Transverse colon (tissue), 4 donors: ENCODE measurements at regions not wholly inside any gene's neighbourhood (a gene's known extent, or its start where the extent isn't known, plus 50 kb on each side); places are given as distances from the start of the nearest gene placed in this dataset.

Source experiments
- DNase-seq: peaks from one replicate; pipeline ENCODE4 v3.0.0-alpha.2; 2019
- H3K27ac ChIP-seq, 4 donors: fragments of 200-600 bp; sonication (generic); 2 replicates each; pipeline ENCODE4 v1.5.1; 2016 to 2018; ENCODE audit warnings: inconsistent platforms in 4 of 4
- H3K27me3 ChIP-seq: fragments of 200-600 bp; sonication (generic); 2 replicates; pipeline ENCODE4 v1.5.1; 2017; ENCODE audit warnings: inconsistent platforms
- H3K36me3 ChIP-seq, 4 donors: fragments of 200-600 bp; sonication (generic); 2 replicates each; pipeline ENCODE4 v1.5.1; 2017 to 2019; ENCODE audit warnings: inconsistent platforms in 4 of 4
- H3K4me1 ChIP-seq, 4 donors: fragments of 200-600 bp; sonication (generic); 2 replicates each; pipeline ENCODE4 v1.5.1; 2017 to 2020; ENCODE audit warnings: inconsistent platforms in 4 of 4
- H3K4me3 ChIP-seq, 4 donors: fragments of 200-600 bp; sonication (generic); 1 replicate in 1 of 4; 2 replicates in 3 of 4; pipeline versions ENCODE4 v1.5.1 to v1.6.1; 2017 to 2019; ENCODE audit warnings: inconsistent platforms in 4 of 4
- H3K9me3 ChIP-seq, 2 donors: fragments of 200-600 bp; sonication (generic); 2 replicates each; pipeline ENCODE4 v1.5.1; 2017 to 2019; ENCODE audit warnings: inconsistent platforms in 2 of 2
- CTCF ChIP-seq, 5 experiments: fragments of 200-600 bp in 3 of 5; fragments of 450-650 bp in 2 of 5; sonication (generic) in 3 of 5; IDR thresholded peaks; 1 replicate in 2 of 5; 2 replicates in 3 of 5; pipeline ENCODE4 v1.5.1; 2016 to 2017; ENCODE audit warnings: antibody characterized with exemption in 5 of 5, inconsistent platforms in 3 of 5, mild to moderate bottlenecking in 2 of 5, moderate library complexity in 1 of 5
- EP300 ChIP-seq: sonication (generic); formaldehyde crosslinking; IDR thresholded peaks from one replicate; pipeline ENCODE4 v1.6.1; 2017; ENCODE audit warnings: antibody characterized with exemption, low read depth
- POLR2A ChIP-seq: fragments of 450-650 bp; IDR thresholded peaks from one replicate; pipeline ENCODE4 v1.6.1; 2016; ENCODE audit warnings: antibody characterized with exemption, mild to moderate bottlenecking, moderate library complexity
- POLR2AphosphoS5 ChIP-seq, 3 donors: sonication (generic); formaldehyde crosslinking; IDR thresholded peaks; one replicate each; pipeline ENCODE4 v1.6.1; 2016; ENCODE audit warnings: antibody characterized with exemption in 3 of 3
- WGBS, 2 donors: methylation state at CpG; one replicate each; pipeline ENCODE4 v1.1.5; 2018; ENCODE audit warnings: low coverage in 1 of 2; 5-methylcytosine and 5-hydroxymethylcytosine counted together
- in situ Hi-C, 4 donors: fragments of 200-750 bp; cut with MboI; loops; one replicate each; pipeline versions ENCODE4 v1.15.0 to v1.15.1; 2017; ENCODE audit warnings: low sequenced_read_pairs in 3 of 4, low pct_ligation_motif_present in 1 of 4, low pct_unique_long_range_greater_than_20kb in 1 of 4
- intact Hi-C: fragments of 100-400 bp; cut with DNase I; formaldehyde crosslinking; loops from one replicate; pipeline ENCODE4 v1.15.1; 2023; ENCODE audit warnings: low total_unique reads

GRCh38 chr4:84046551-84046950 is 452.5 kb downstream of the NKX6-1 start:
- Histone ChIP-seq H3K27me3 (no peaks in the 10 kb centered on the region), H3K27ac (no peak overlapping the region), H3K9me3 (no peaks in the 10 kb centered on the region), H3K4me1 (no peaks in the 10 kb centered on the region), H3K36me3 (no peaks in the 10 kb centered on the region), H3K4me3 (no peak overlapping the region)
- intact Hi-C loops, result no loop called here
- in situ Hi-C loops, result no loop called here
- TF ChIP-seq CTCF (IDR thresholded peaks at IDR 0.05), result no peak
- no peak for TF ChIP-seq POLR2AphosphoS5 (IDR thresholded peaks at IDR 0.05)
- TF ChIP-seq POLR2A, result no peak
- TF ChIP-seq EP300, result no peak
- DNase-seq, result no peak
- 51% methylated on average over 5 of the region's 5 CpGs for WGBS, 2 donors

- H3K27me3 ChIP-seq, result no peaks in the 10 kb centered on the region
- 59 to 61% methylated on average over 3 of the region's 3 CpGs for WGBS, 2 donors
Measured at GRCh38 chr4:84041426-84041825, 457.7 kb downstream of the NKX6-1 start.

DNA sequence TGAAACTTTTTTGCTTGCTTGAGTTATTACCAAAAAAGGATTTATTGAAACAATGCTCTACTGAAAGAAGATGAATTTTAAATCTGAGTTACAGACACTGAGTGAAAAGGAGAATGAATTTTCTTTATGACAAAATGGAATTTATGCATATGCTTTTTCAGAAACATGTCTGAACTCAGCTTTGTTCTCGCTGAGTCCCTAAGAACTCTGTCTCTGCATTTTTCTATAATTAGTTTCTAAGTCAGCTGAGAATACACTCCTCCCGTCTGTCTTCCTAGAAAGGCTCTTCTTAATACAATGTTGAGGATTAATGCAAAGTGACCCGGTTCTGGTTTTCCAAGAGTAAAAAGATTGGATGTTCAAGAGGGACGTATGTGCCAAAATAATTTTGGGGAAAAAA is 463.5 kb downstream of the NKX6-1 start:
- Histone ChIP-seq H3K36me3 (no peaks in the 10 kb centered on the region), H3K27me3 (no peaks in the 10 kb centered on the region), H3K4me1 (no peaks in the 10 kb centered on the region), H3K9me3 (no peaks in the 10 kb centered on the region), H3K4me3 (no peak overlapping the region), H3K27ac (no peak overlapping the region)
- in situ Hi-C loops, result no loop called here
- no peak for TF ChIP-seq CTCF (IDR thresholded peaks at IDR 0.05)
- TF ChIP-seq EP300, result no peak
- no peak for TF ChIP-seq POLR2AphosphoS5 (IDR thresholded peaks at IDR 0.05)
- no peak for TF ChIP-seq POLR2A
- intact Hi-C loops, result no loop called here
- 65 to 71% methylated on average over 4 of the region's 4 CpGs for WGBS, 2 donors
- DNase-seq, result no peak

More at GRCh38 chr4:84041426-84041825, 457.7 kb downstream of the NKX6-1 start:
- in situ Hi-C loops (no loop called here), intact Hi-C loops (no loop called here)
- H3K36me3 ChIP-seq, result no peaks in the 10 kb centered on the region
- no peak overlapping the region for H3K4me3 ChIP-seq
- no peak for TF ChIP-seq CTCF (IDR thresholded peaks at IDR 0.05)
- no peak for TF ChIP-seq POLR2AphosphoS5 (IDR thresholded peaks at IDR 0.05)
- TF ChIP-seq POLR2A, result no peak
- TF ChIP-seq EP300, result no peak
- H3K27ac ChIP-seq, result no peak overlapping the region
- no peaks in the 10 kb centered on the region for H3K9me3 ChIP-seq
- DNase-seq, result no peak
- no peaks in the 10 kb centered on the region for H3K4me1 ChIP-seq

DNA sequence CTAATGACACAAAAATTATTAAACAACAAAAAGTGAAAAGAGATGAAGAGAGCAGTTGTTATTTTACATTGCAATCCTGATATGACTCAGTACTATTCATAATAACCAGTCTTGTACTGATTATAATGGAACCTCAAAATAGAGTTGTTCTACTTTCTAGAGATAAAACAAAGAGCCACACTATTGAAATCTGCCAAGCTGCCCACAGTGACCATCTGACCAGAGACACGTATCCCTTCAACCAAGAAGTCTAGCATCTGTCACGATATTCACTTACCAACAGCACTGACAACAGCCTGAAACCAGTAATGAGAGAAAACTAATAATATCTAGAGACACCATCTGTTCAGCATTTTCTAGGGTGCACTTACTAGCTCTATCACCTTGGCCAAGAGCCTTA is 466.7 kb downstream of the NKX6-1 start:
- TF ChIP-seq POLR2A (no peak), POLR2AphosphoS5 (IDR thresholded peaks at IDR 0.05) (no peak)
- WGBS, 2 donors, result 75 to 80% methylated on average over 1 to 2 of the region's 2 CpGs
- no peaks in the 10 kb centered on the region for H3K27me3 ChIP-seq
- no peaks in the 10 kb centered on the region for H3K4me1 ChIP-seq
- in situ Hi-C loops, result no loop called here
- H3K9me3 ChIP-seq, result no peaks in the 10 kb centered on the region
- H3K4me3 ChIP-seq, result no peak overlapping the region
- no peaks in the 10 kb centered on the region for H3K36me3 ChIP-seq
- no peak for DNase-seq
- intact Hi-C loops, result no loop called here
- no peak overlapping the region for H3K27ac ChIP-seq

DNA sequence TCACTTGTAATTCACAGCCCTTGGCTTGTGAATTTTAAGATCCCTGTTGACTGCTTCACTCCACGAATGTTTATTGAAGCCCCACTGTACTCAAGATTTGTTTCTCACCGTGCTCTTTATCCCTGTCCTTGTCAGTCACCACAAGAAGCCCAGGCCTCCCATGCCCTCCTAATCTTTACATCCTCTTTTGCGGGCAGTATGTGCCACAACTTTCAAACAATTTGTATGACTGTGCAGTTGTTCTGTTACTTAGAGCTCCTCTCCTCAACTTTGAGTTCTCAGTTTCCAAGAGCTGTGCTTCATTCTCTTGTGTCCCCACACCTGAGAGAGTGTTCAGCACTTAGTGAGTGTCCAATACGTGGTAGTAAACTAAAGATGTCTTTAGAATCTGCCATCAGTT is 467.7 kb downstream of the NKX6-1 start:
- TF ChIP-seq CTCF (IDR thresholded peaks at IDR 0.05) (no peak), POLR2AphosphoS5 (IDR thresholded peaks at IDR 0.05) (no peak), POLR2A (no peak), EP300 (no peak)
- H3K27ac ChIP-seq, result no peak overlapping the region
- intact Hi-C loops, result no loop called here
- no peaks in the 10 kb centered on the region for H3K27me3 ChIP-seq
- in situ Hi-C loops, result no loop called here
- WGBS, 2 donors, result 56 to 62% methylated on average over 3 to 4 of the region's 4 CpGs
- no peaks in the 10 kb centered on the region for H3K36me3 ChIP-seq
- no peaks in the 10 kb centered on the region for H3K4me1 ChIP-seq
- H3K9me3 ChIP-seq, result no peaks in the 10 kb centered on the region
- no peak overlapping the region for H3K4me3 ChIP-seq
- DNase-seq, result no peak
